H9 (cell line): ENCODE measurements at regions not wholly inside any gene's neighbourhood (a gene's known extent, or its start where the extent isn't known, plus 50 kb on each side); places are given as distances from the start of the nearest gene placed in this dataset.
"Not testable (repeated sequence)": the region's sequence is repeated elsewhere in the genome, so short reads cannot be mapped to it uniquely, and the experiment has no call there.

Experiments used
- DNase-seq: peaks from one replicate; pipeline ENCODE4 v3.0.0-alpha.2; 2017
- H2AFZ ChIP-seq: one replicate; pipeline ENCODE4 v1.6.1; 2013; ENCODE audit warnings: mild to moderate bottlenecking, low read length, control low read depth, moderate library complexity
- H2AK5ac ChIP-seq: 2 replicates; pipeline ENCODE4 v1.6.1; 2013; ENCODE audit warnings: low read length, control low read depth, mixed read lengths; ENCODE audit not compliant: insufficient read length
- H2BK120ac ChIP-seq: one replicate; pipeline ENCODE4 v1.6.1; 2013; ENCODE audit warnings: low read depth, mild to moderate bottlenecking, low read length, control low read depth, inconsistent platforms; ENCODE audit not compliant: poor library complexity, severe bottlenecking
- H2BK12ac ChIP-seq: 2 replicates; pipeline ENCODE4 v1.6.1; 2013; ENCODE audit warnings: low read length, control low read depth, mixed read lengths, low read depth; ENCODE audit not compliant: insufficient read length
- H2BK15ac ChIP-seq: 2 replicates; pipeline ENCODE4 v1.6.1; 2013; ENCODE audit warnings: low read depth, low read length, control low read depth
- H2BK20ac ChIP-seq: one replicate; pipeline ENCODE4 v1.6.1; 2013; ENCODE audit warnings: low read depth, mild to moderate bottlenecking, low read length, control low read depth, inconsistent platforms; ENCODE audit not compliant: poor library complexity, severe bottlenecking
- H2BK5ac ChIP-seq: 2 replicates; pipeline ENCODE4 v1.6.1; 2013; ENCODE audit warnings: low read length, control low read depth, mixed read lengths; ENCODE audit not compliant: insufficient read length
- H3K14ac ChIP-seq: 2 replicates; pipeline ENCODE4 v1.6.1; 2013; ENCODE audit warnings: low read length, control low read depth; ENCODE audit not compliant: insufficient read depth
- H3K18ac ChIP-seq: 2 replicates; pipeline ENCODE4 v1.6.1; 2013; ENCODE audit warnings: low read depth, mild to moderate bottlenecking, mixed read lengths, low read length, control low read depth; ENCODE audit not compliant: insufficient read length
- H3K23ac ChIP-seq: 2 replicates; pipeline ENCODE4 v1.6.1; 2013; ENCODE audit warnings: low read length, control low read depth, mixed read lengths, low read depth; ENCODE audit not compliant: insufficient read length
- H3K23me2 ChIP-seq: 2 replicates; pipeline ENCODE4 v1.6.1; 2013; ENCODE audit warnings: low read depth, mild to moderate bottlenecking, mixed read lengths, low read length, control low read depth; ENCODE audit not compliant: insufficient read length, poor library complexity, severe bottlenecking
- H3K27ac ChIP-seq: 2 replicates; pipeline ENCODE4 v1.5.1; 2013; ENCODE audit warnings: low read length, control low read depth, mixed read lengths, low read depth; ENCODE audit not compliant: insufficient read length
- H3K27me3 ChIP-seq: 2 replicates; pipeline ENCODE4 v1.6.1; 2013; ENCODE audit warnings: low read length, control low read depth, inconsistent platforms; ENCODE audit not compliant: insufficient read depth
- H3K4ac ChIP-seq: 2 replicates; pipeline ENCODE4 v1.6.1; 2013; ENCODE audit warnings: low read depth, mild to moderate bottlenecking, control low read depth, inconsistent platforms, low read length, moderate library complexity
- H3K4me1 ChIP-seq: 2 replicates; pipeline ENCODE4 v1.6.1; 2013; ENCODE audit warnings: low read length, control low read depth, inconsistent platforms; ENCODE audit not compliant: insufficient read depth
- H3K4me2 ChIP-seq: 2 replicates; pipeline ENCODE4 v1.6.1; 2013; ENCODE audit warnings: low read length, control low read depth, mixed read lengths; ENCODE audit not compliant: insufficient read length, insufficient read depth
- H3K56ac ChIP-seq: 2 replicates; pipeline ENCODE4 v1.6.1; 2013; ENCODE audit warnings: low read depth, mild to moderate bottlenecking, mixed read lengths, low read length, control low read depth; ENCODE audit not compliant: insufficient read length
- H3K79me1 ChIP-seq: 2 replicates; pipeline ENCODE4 v1.6.1; 2013; ENCODE audit warnings: low read depth, mild to moderate bottlenecking, moderate library complexity, low read length, control low read depth, inconsistent platforms; ENCODE audit not compliant: insufficient read depth, poor library complexity, severe bottlenecking
- H3K79me2 ChIP-seq: 2 replicates; pipeline ENCODE4 v1.6.1; 2013; ENCODE audit warnings: low read length, control low read depth, inconsistent platforms; ENCODE audit not compliant: insufficient read depth
- H3K9ac ChIP-seq: 2 replicates; pipeline ENCODE4 v1.6.1; 2013; ENCODE audit warnings: low read length, control low read depth, mixed read lengths; ENCODE audit not compliant: insufficient read length; ENCODE audit errors: extremely low read depth
- H3K9me3 ChIP-seq: one replicate; pipeline ENCODE4 v1.6.1; 2013; ENCODE audit warnings: low read depth, low read length, inconsistent platforms; ENCODE audit not compliant: control insufficient read depth
- H3T11ph ChIP-seq: one replicate; pipeline ENCODE4 v1.6.1; 2013; ENCODE audit warnings: mild to moderate bottlenecking, low read length, control low read depth, inconsistent platforms
- H4K20me1 ChIP-seq: one replicate; pipeline ENCODE4 v1.6.1; 2013; ENCODE audit not compliant: control insufficient read depth, insufficient read length, insufficient read depth
- H4K5ac ChIP-seq: 2 replicates; pipeline ENCODE4 v1.6.1; 2013; ENCODE audit warnings: low read depth, mild to moderate bottlenecking, mixed read lengths, low read length, control low read depth; ENCODE audit not compliant: insufficient read length
- H4K8ac ChIP-seq: replicated peaks from 2 replicates; pipeline ENCODE4 v1.6.1; 2013; ENCODE audit warnings: low read length, control low read depth, mixed read lengths, low read depth; ENCODE audit not compliant: insufficient read length
- H4K91ac ChIP-seq: 2 replicates; pipeline ENCODE4 v1.6.1; 2013; ENCODE audit warnings: low read depth, mild to moderate bottlenecking, moderate library complexity, mixed read lengths, low read length, control low read depth; ENCODE audit not compliant: insufficient read length
- H3K27ac Mint-ChIP-seq, 3 experiments: 2 replicates in 2 of 3; 3 replicates in 1 of 3; pipeline ENCODE4 v1.8.0; 2020 to 2021; ENCODE audit warnings: mixed read lengths in 3 of 3, mild to moderate bottlenecking in 1 of 3, moderate library complexity in 1 of 3
- H3K27me3 Mint-ChIP-seq: 2 replicates; pipeline ENCODE4 v1.8.0; 2021; ENCODE audit warnings: low read depth, mild to moderate bottlenecking, moderate library complexity, mixed read lengths
- H3K36me3 Mint-ChIP-seq, 3 experiments: 2 replicates in 2 of 3; 3 replicates in 1 of 3; pipeline ENCODE4 v1.8.0; 2020 to 2021; ENCODE audit warnings: low read depth in 3 of 3, mixed read lengths in 3 of 3; ENCODE audit not compliant: insufficient read depth in 1 of 3
- H3K4me1 Mint-ChIP-seq, 2 experiments: 2 replicates each; pipeline ENCODE4 v1.8.0; 2020; ENCODE audit warnings: mixed read lengths in 2 of 2
- H3K4me3 Mint-ChIP-seq, 2 experiments: 2 replicates in 1 of 2; 3 replicates in 1 of 2; pipeline ENCODE4 v1.8.0; 2020 to 2021; ENCODE audit warnings: mild to moderate bottlenecking in 2 of 2, mixed read lengths in 2 of 2, moderate library complexity in 1 of 2
- H3K9me3 Mint-ChIP-seq, 2 experiments: 2 replicates in 1 of 2; 3 replicates in 1 of 2; pipeline ENCODE4 v1.8.0; 2020; ENCODE audit warnings: mild to moderate bottlenecking in 2 of 2, mixed read lengths in 2 of 2, moderate library complexity in 1 of 2
- WGBS: extraction: QIAGEN DNeasy Blood & Tissue Kit; methylation state at CpG from one replicate; pipeline ENCODE4 v1.1.7; 2013; ENCODE audit warnings: missing lambda C conversion rate, low lambda C conversion rate, mixed read lengths; ENCODE audit not compliant: insufficient read length; ENCODE audit errors: extremely low coverage; 5-methylcytosine and 5-hydroxymethylcytosine counted together
- TF ChIP-seq, protein P1 (sequence below): fragments of 200-600 bp; sonication (generic); conservative IDR thresholded peaks from 3 replicates; pipeline ENCODE4 v1.8.0; 2021; ENCODE audit warnings: antibody characterized with exemption, mild to moderate bottlenecking

DNA sequence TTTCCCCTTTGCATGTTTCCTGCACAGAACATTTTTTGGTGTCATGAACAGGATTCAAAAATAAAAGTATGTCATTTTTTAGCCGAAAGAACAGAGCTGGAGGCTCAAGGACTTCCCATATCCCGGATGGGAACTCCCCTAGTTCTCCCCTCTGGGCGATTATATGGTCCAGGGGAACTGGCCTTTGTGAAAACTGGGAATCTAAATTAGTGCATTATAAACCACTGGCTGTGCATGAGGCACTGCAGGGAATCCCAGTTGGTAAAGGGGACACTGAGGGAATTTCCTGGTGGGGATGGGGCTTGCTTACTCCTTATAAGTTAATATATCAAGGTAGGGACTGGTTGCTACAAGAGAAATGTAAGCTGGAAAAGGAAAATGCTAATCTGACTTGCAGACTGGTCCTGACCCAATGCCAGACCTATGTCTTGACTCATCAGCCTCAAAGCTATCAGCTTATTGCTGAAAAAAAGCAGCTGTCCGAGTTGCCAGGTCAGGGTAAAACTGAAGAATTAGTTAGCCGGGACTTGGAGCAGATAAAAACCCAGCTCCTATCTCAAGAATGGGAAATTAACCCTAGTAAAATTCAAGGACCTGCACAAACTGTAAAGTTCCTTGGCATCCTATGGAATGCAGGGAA, 122.6 kb downstream of the FCRL5 start:
- no peak overlapping the region for H2AK5ac ChIP-seq
- H3K14ac ChIP-seq, result no peak overlapping the region
- Mint-ChIP-seq H3K4me1 (peaks cover 0 to under 1% of the 10 kb centered on the region in 2 experiments; a peak in 1 of 4 replicates), H3K36me3 (peaks cover 0 to 6% (median 0%) of the 10 kb centered on the region in 3 experiments; a peak in 2 of 7 replicates), H3K4me3 (no peak overlapping the region), H3K27ac (no peak overlapping the region), H3K27me3 (no peaks in the 10 kb centered on the region; the same call in 1 of the 2 replicates), H3K9me3 (peaks cover 0 to 10% of the 10 kb centered on the region in 2 experiments; a peak in 3 of 5 replicates)
- H3T11ph ChIP-seq, result no peak overlapping the region
- no peak overlapping the region for H3K9ac ChIP-seq
- no peaks in the 10 kb centered on the region for H3K27me3 ChIP-seq
- H3K79me1 ChIP-seq, result no peaks in the 10 kb centered on the region
- H4K20me1 ChIP-seq, result no peaks in the 10 kb centered on the region
- no CpG with 5 or more reads among the region's 5 CpGs for WGBS
- DNase-seq, result no peak
- H3K4ac ChIP-seq, result no peak overlapping the region
- H3K56ac ChIP-seq, result no peak overlapping the region
- no peaks in the 10 kb centered on the region for H3K23me2 ChIP-seq
- no peaks in the 10 kb centered on the region for H3K79me2 ChIP-seq
- no peak overlapping the region for H2BK20ac ChIP-seq
- H3K27ac ChIP-seq, result no peak overlapping the region
- H2BK5ac ChIP-seq, result no peak overlapping the region
- no peak overlapping the region for H4K91ac ChIP-seq
- H4K8ac ChIP-seq, result no peak overlapping the region
- no peak overlapping the region for H4K5ac ChIP-seq
- no peak overlapping the region for H2BK15ac ChIP-seq
- H2BK120ac ChIP-seq, result no peak overlapping the region
- H2AFZ ChIP-seq, result no peak overlapping the region
- H2BK12ac ChIP-seq, result no peak overlapping the region
- no peak overlapping the region for H3K23ac ChIP-seq
- no peaks in the 10 kb centered on the region for H3K4me1 ChIP-seq
- no peak overlapping the region for H3K4me2 ChIP-seq
- H3K9me3 ChIP-seq, result no peaks in the 10 kb centered on the region
- TF ChIP-seq, protein P1, sequence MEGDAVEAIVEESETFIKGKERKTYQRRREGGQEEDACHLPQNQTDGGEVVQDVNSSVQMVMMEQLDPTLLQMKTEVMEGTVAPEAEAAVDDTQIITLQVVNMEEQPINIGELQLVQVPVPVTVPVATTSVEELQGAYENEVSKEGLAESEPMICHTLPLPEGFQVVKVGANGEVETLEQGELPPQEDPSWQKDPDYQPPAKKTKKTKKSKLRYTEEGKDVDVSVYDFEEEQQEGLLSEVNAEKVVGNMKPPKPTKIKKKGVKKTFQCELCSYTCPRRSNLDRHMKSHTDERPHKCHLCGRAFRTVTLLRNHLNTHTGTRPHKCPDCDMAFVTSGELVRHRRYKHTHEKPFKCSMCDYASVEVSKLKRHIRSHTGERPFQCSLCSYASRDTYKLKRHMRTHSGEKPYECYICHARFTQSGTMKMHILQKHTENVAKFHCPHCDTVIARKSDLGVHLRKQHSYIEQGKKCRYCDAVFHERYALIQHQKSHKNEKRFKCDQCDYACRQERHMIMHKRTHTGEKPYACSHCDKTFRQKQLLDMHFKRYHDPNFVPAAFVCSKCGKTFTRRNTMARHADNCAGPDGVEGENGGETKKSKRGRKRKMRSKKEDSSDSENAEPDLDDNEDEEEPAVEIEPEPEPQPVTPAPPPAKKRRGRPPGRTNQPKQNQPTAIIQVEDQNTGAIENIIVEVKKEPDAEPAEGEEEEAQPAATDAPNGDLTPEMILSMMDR, result no peak
- no peak overlapping the region for H3K18ac ChIP-seq

DNA sequence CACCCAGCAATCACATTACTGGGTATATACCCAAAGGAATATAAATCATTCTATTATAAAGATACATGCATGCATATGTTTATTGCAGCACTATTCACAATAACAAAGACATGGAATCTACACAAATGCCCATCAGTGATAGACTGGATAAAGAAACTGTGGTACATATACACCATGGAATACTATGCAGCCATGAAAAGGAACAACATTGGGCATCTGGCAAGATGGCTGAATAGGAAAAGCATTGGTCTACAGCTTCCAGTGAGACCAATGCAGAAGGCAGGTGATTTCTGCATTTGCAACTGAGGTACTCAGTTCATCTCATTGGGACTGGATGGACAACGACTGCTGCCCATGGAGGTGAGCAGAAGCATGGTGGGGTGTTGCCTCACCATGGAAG, 128.6 kb downstream of the FCRL5 start:
- not testable (repeated sequence) for H2AK5ac ChIP-seq, H4K20me1 ChIP-seq, H3K56ac ChIP-seq, H3K23me2 ChIP-seq, H3K23ac ChIP-seq, H3K27me3 ChIP-seq, H3K18ac ChIP-seq, H2BK5ac ChIP-seq, H3K27me3 Mint-ChIP-seq, H3T11ph ChIP-seq, H4K8ac ChIP-seq, H3K9ac ChIP-seq, H2AFZ ChIP-seq, H3K79me1 ChIP-seq, H2BK15ac ChIP-seq, H2BK12ac ChIP-seq, H2BK20ac ChIP-seq, H3K36me3 Mint-ChIP-seq, H3K14ac ChIP-seq, H3K4me1 ChIP-seq, H3K9me3 Mint-ChIP-seq, H3K4ac ChIP-seq, H4K91ac ChIP-seq, H3K27ac Mint-ChIP-seq, H3K79me2 ChIP-seq, H4K5ac ChIP-seq, H2BK120ac ChIP-seq, DNase-seq, H3K4me1 Mint-ChIP-seq, H3K4me2 ChIP-seq, H3K27ac ChIP-seq, H3K4me3 Mint-ChIP-seq, H3K9me3 ChIP-seq
- WGBS, result no CpG with 5 or more reads among the region's 1 CpG
